ENCODE measurements at regions not wholly inside any gene's neighbourhood (a gene's known extent, or its start where the extent isn't known, plus 50 kb on each side); places are given as distances from the start of the nearest gene placed in this dataset.

- peaks cover 18% of the 10 kb centered on the region for H3K4me1 Mint-ChIP-seq
- TF ChIP-seq, protein P1, sequence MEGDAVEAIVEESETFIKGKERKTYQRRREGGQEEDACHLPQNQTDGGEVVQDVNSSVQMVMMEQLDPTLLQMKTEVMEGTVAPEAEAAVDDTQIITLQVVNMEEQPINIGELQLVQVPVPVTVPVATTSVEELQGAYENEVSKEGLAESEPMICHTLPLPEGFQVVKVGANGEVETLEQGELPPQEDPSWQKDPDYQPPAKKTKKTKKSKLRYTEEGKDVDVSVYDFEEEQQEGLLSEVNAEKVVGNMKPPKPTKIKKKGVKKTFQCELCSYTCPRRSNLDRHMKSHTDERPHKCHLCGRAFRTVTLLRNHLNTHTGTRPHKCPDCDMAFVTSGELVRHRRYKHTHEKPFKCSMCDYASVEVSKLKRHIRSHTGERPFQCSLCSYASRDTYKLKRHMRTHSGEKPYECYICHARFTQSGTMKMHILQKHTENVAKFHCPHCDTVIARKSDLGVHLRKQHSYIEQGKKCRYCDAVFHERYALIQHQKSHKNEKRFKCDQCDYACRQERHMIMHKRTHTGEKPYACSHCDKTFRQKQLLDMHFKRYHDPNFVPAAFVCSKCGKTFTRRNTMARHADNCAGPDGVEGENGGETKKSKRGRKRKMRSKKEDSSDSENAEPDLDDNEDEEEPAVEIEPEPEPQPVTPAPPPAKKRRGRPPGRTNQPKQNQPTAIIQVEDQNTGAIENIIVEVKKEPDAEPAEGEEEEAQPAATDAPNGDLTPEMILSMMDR (IDR thresholded peaks at IDR 0.05): no peak
- no peak for DNase-seq
- H3K9me3 Mint-ChIP-seq: peaks cover 24% of the 10 kb centered on the region
- no peak overlapping the region for H3K4me3 Mint-ChIP-seq
- H3K36me3 Mint-ChIP-seq (ENCODE audit: low read depth): peaks cover 17% of the 10 kb centered on the region
- no peak overlapping the region for H3K27ac Mint-ChIP-seq
- H3K27me3 Mint-ChIP-seq (ENCODE audit: low read depth, poor library complexity): no peaks in the 10 kb centered on the region
These were observed 177.3 kb downstream of the DERA start for GRCh38 chr12:16088421-16088820.

All from nephron progenitor cell (in vitro differentiated cells).